GM11168 (cell line): ENCODE measurements at regions not wholly inside any gene's neighbourhood (a gene's known extent, or its start where the extent isn't known, plus 50 kb on each side); places are given as distances from the start of the nearest gene placed in this dataset.

Source experiments
- in situ Hi-C: fragments of 300-500 bp; cut with MboI; formaldehyde crosslinking; loops from one replicate; pipeline ENCODE4 v1.12.0; 2022; ENCODE audit warnings: low sequenced_read_pairs; ENCODE audit not compliant: unreplicated experiment

GRCh38 chr12:46439793-46440511 lies 67.4 kb upstream of the SLC38A2 start:
- in situ Hi-C loops, result no loop called here

GRCh38 chr12:46438719-46439319 lies 66.2 kb upstream of the SLC38A2 start:
- in situ Hi-C loops, result no loop called here

- in situ Hi-C loops, result no loop called here
Measured at GRCh38 chr12:46438256-46438655, 65.7 kb upstream of the SLC38A2 start.

GRCh38 chr12:46437469-46437868 lies 64.9 kb upstream of the SLC38A2 start:
- in situ Hi-C loops, result no loop called here

- in situ Hi-C loops, result no loop called here
Measured at GRCh38 chr12:46436747-46437146, 64.2 kb upstream of the SLC38A2 start.

- in situ Hi-C loops, result no loop called here
Measured at GRCh38 chr12:46435625-46436024, 63.1 kb upstream of the SLC38A2 start.

- in situ Hi-C loops, result no loop called here
Measured at GRCh38 chr12:46435029-46435428, 62.5 kb upstream of the SLC38A2 start.

GRCh38 chr12:46433829-46434228 lies 61.3 kb upstream of the SLC38A2 start:
- in situ Hi-C loops, result no loop called here

- in situ Hi-C loops, result no loop called here
Measured at GRCh38 chr12:46432325-46432724, 59.8 kb upstream of the SLC38A2 start.

- in situ Hi-C loops, result no loop called here
Measured at GRCh38 chr12:46430340-46430948, 57.9 kb upstream of the SLC38A2 start.
